IMR-90 (cell line): ENCODE measurements at regions not wholly inside any gene's neighbourhood (a gene's known extent, or its start where the extent isn't known, plus 50 kb on each side); places are given as distances from the start of the nearest gene placed in this dataset.
A peak's percentile ranks its signal among the peaks of the same experiment; 100 is the strongest.

Source experiments
- ATAC-seq: fragments of 200-7000 bp; cut with Tn5 transposase; 2 replicates; pipeline ENCODE4 v1.9.1; 2020; ENCODE audit warnings: low read depth, mild to moderate bottlenecking, moderate library complexity
- BruUV-seq: library from RNA; stranded (reverse); fragments of 400-500 nt; replicated peaks from 2 replicates; lab custom pipeline; 2021; lab: Mats Ljungman, UMichigan
- CTCF ChIA-PET: fragments of 300-600 bp; formaldehyde crosslinking; extraction: SDS; loops from one replicate; lab custom pipeline; 2021; ENCODE audit warnings: antibody characterized with exemption; lab: Yijun Ruan, JAX
- POLR2A ChIA-PET: fragments of 300-600 bp; sonication (Branson Sonifier 250); formaldehyde crosslinking; loops from one replicate; lab custom pipeline; 2022; ENCODE audit warnings: antibody characterized with exemption; ENCODE audit not compliant: unreplicated experiment; lab: Charles Lee
- DNase-seq: peaks from one replicate; pipeline ENCODE4 v3.0.0; 2013
- H2AFZ ChIP-seq: replicated peaks from 2 replicates; pipeline ENCODE3; 2013; ENCODE audit warnings: low read length, mild to moderate bottlenecking; ENCODE audit not compliant: poor library complexity
- H2AK5ac ChIP-seq: 2 replicates; pipeline ENCODE4 v1.6.1; 2013; ENCODE audit warnings: low read depth, low read length, inconsistent platforms
- H2AK9ac ChIP-seq: replicated peaks from 2 replicates; pipeline ENCODE3; 2013; ENCODE audit warnings: mild to moderate bottlenecking, low read depth, low read length, moderate library complexity; ENCODE audit not compliant: poor library complexity
- H2BK120ac ChIP-seq: 2 replicates; pipeline ENCODE4 v1.6.1; 2013; ENCODE audit warnings: low read depth, low read length, inconsistent platforms
- H2BK15ac ChIP-seq: 3 replicates; pipeline ENCODE4 v1.6.1; 2013; ENCODE audit warnings: low read depth, low read length, inconsistent platforms
- H2BK20ac ChIP-seq: 2 replicates; pipeline ENCODE4 v1.6.1; 2013; ENCODE audit warnings: low read depth, mild to moderate bottlenecking, inconsistent platforms, low read length, moderate library complexity
- H2BK5ac ChIP-seq: 2 replicates; pipeline ENCODE4 v1.6.1; 2013; ENCODE audit warnings: mild to moderate bottlenecking, low read depth, low read length, inconsistent platforms; ENCODE audit not compliant: poor library complexity, severe bottlenecking
- H3K14ac ChIP-seq: replicated peaks from 2 replicates; pipeline ENCODE4 v1.6.1; 2013; ENCODE audit warnings: low read depth, low read length, inconsistent platforms
- H3K18ac ChIP-seq: 2 replicates; pipeline ENCODE4 v1.6.1; 2013; ENCODE audit warnings: low read depth, low read length, control low read depth
- H3K23ac ChIP-seq: 2 replicates; pipeline ENCODE4 v1.6.1; 2013; ENCODE audit warnings: low read depth, low read length, inconsistent platforms
- H3K27ac ChIP-seq: 2 replicates; pipeline ENCODE4 v1.5.1; 2013; ENCODE audit warnings: mild to moderate bottlenecking, control low read depth, low read length; ENCODE audit not compliant: insufficient read depth
- H3K27me3 ChIP-seq: 2 replicates; pipeline ENCODE4 v1.6.1; 2013; ENCODE audit warnings: low read length; ENCODE audit not compliant: control insufficient read depth, insufficient read depth
- H3K36me3 ChIP-seq: 2 replicates; pipeline ENCODE4 v1.6.1; 2013; ENCODE audit warnings: low read length, mixed read lengths; ENCODE audit not compliant: control insufficient read depth, insufficient read depth
- H3K4ac ChIP-seq: 2 replicates; pipeline ENCODE4 v1.6.1; 2013; ENCODE audit warnings: low read depth, low read length, inconsistent platforms
- H3K4me1 ChIP-seq: 2 replicates; pipeline ENCODE4 v1.6.1; 2013; ENCODE audit warnings: low read length, mixed read lengths; ENCODE audit not compliant: control insufficient read depth, insufficient read depth
- H3K4me2 ChIP-seq: 2 replicates; pipeline ENCODE4 v1.6.1; 2013; ENCODE audit warnings: low read depth, mild to moderate bottlenecking, control low read depth, low read length, moderate library complexity
- H3K4me3 ChIP-seq: 2 replicates; pipeline ENCODE4 v1.5.1; 2013; ENCODE audit warnings: low read depth, mild to moderate bottlenecking, control low read depth, low read length, moderate library complexity; ENCODE audit not compliant: insufficient read depth
- H3K56ac ChIP-seq: 2 replicates; pipeline ENCODE4 v1.6.1; 2013; ENCODE audit warnings: low read length, inconsistent platforms; ENCODE audit not compliant: insufficient read depth; ENCODE audit errors: extremely low read depth
- H3K79me1 ChIP-seq, 2 experiments: 2 replicates each; pipeline ENCODE4 v1.6.1; 2013; ENCODE audit warnings: low read length in 2 of 2, inconsistent platforms in 1 of 2, low read depth in 1 of 2
- H3K9ac ChIP-seq: 2 replicates; pipeline ENCODE4 v1.6.1; 2013; ENCODE audit warnings: low read depth, low read length, control low read depth
- H3K9me1 ChIP-seq: 2 replicates; pipeline ENCODE4 v1.6.1; 2013; ENCODE audit warnings: low read length, inconsistent platforms; ENCODE audit not compliant: insufficient read depth
- H3K9me3 ChIP-seq: 2 replicates; pipeline ENCODE4 v1.6.1; 2013; ENCODE audit warnings: low read length; ENCODE audit not compliant: control insufficient read depth, insufficient read depth
- H4K20me1 ChIP-seq: 2 replicates; pipeline ENCODE4 v1.6.1; 2013; ENCODE audit warnings: low read length, inconsistent platforms; ENCODE audit not compliant: insufficient read depth
- H4K5ac ChIP-seq: 2 replicates; pipeline ENCODE4 v1.6.1; 2013; ENCODE audit warnings: mild to moderate bottlenecking, low read depth, low read length, control low read depth
- H4K8ac ChIP-seq, 2 experiments: 2 replicates each; pipeline ENCODE4 v1.6.1; 2013; ENCODE audit warnings: low read depth in 2 of 2, low read length in 2 of 2, control low read depth in 1 of 2, inconsistent platforms in 1 of 2
- H4K91ac ChIP-seq: 2 replicates; pipeline ENCODE4 v1.6.1; 2013; ENCODE audit warnings: low read depth, low read length, inconsistent platforms; ENCODE audit not compliant: insufficient read depth
- CEBPB ChIP-seq: IDR thresholded peaks from 2 replicates; pipeline ENCODE4 v1.6.1; 2012; ENCODE audit warnings: low read depth, low read length, improper control_type of control experiment
- RCOR1 ChIP-seq: IDR thresholded peaks from 2 replicates; pipeline ENCODE4 v1.6.1; 2012; ENCODE audit warnings: mild to moderate bottlenecking, low read length, improper control_type of control experiment; ENCODE audit not compliant: insufficient replicate concordance
- WGBS, 2 experiments: methylation state at CpG; one replicate each; pipeline versions ENCODE4 v1.1.5 to v1.1.7; 2013; ENCODE audit warnings: missing lambda C conversion rate in 2 of 2; ENCODE audit not compliant: insufficient read length in 1 of 2; ENCODE audit errors: extremely low coverage in 2 of 2; 5-methylcytosine and 5-hydroxymethylcytosine counted together
- dilution Hi-C: fragments of 300-500 bp; cut with HindIII; formaldehyde crosslinking; loops from one replicate; pipeline ENCODE4 v1.14.3; 2018; ENCODE audit warnings: low sequenced_read_pairs; ENCODE audit not compliant: unreplicated experiment
- in situ Hi-C: fragments of 300-500 bp; cut with MboI; formaldehyde crosslinking; loops from 3 replicates; pipeline ENCODE4 v1.14.3; 2019; ENCODE audit warnings: low sequenced_read_pairs, inconsistent platforms, mixed read lengths
- intact Hi-C: fragments of 100-400 bp; cut with micrococcal nuclease; formaldehyde crosslinking; loops from 2 replicates; pipeline ENCODE4 v1.10.0; 2022

DNA sequence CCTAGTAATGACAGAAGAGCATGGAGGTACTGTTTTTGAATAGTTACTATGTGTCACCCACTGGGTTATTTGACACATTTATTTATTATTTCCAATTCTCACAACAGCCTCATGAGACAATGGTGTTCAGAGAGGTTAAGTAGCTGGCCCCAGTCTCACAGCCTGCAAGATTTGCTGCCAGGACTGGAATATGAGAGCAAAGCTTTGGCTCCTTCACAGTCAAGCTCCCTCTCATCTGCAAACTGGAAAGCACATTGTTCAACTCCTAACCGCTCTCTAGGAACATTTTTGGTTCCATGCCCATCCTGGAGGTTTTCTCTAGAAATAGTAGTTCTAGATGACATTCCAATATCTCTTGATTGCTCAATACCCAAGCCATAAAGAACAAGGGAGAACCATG is 75.5 kb upstream of the CXCL12 start:
- H2BK5ac ChIP-seq, result no peak overlapping the region
- dilution Hi-C loops (no loop called here), intact Hi-C loops (no loop called here), in situ Hi-C loops (no loop called here)
- WGBS, 2 experiments, result no CpG with 5 or more reads among the region's 1 CpG
- TF ChIP-seq CEBPB, result peak; percentile 43; the same call in 1 of the 2 replicates
- no peak for TF ChIP-seq RCOR1
- H3K9me3 ChIP-seq, result no peaks in the 10 kb centered on the region; the same call in 1 of the 2 replicates
- no peak overlapping the region for H2BK15ac ChIP-seq
- ChIA-PET CTCF (no interaction called here), POLR2A (no interaction called here)
- H4K5ac ChIP-seq, result no peak overlapping the region
- ATAC-seq, result no peak
- no peak overlapping the region for H2AK5ac ChIP-seq
- H2BK120ac ChIP-seq, result no peak overlapping the region
- no peak overlapping the region for H2AFZ ChIP-seq
- H3K56ac ChIP-seq, result no peak overlapping the region
- H3K4me1 ChIP-seq, result peaks cover under 1% of the 10 kb centered on the region; the same call in 1 of the 2 replicates
- no peaks in the 10 kb centered on the region for H4K20me1 ChIP-seq
- H4K8ac ChIP-seq, result no peak overlapping the region
- no peak overlapping the region for H3K18ac ChIP-seq
- H3K27me3 ChIP-seq, result peaks cover 7% of the 10 kb centered on the region
- H2AK9ac ChIP-seq, result no peak overlapping the region
- H3K4ac ChIP-seq, result no peak overlapping the region
- H3K23ac ChIP-seq, result no peak overlapping the region
- H2BK20ac ChIP-seq, result no peak overlapping the region
- no peak overlapping the region for H3K4me3 ChIP-seq
- H3K9ac ChIP-seq, result no peak overlapping the region
- DNase-seq, result no peak
- H4K91ac ChIP-seq, result no peak overlapping the region
- H3K79me1 ChIP-seq, result no peaks in the 10 kb centered on the region
- H3K14ac ChIP-seq, result no peak overlapping the region
- BruUV-seq, result no TSS peak
- no peak overlapping the region for H3K27ac ChIP-seq
- no peaks in the 10 kb centered on the region for H3K9me1 ChIP-seq
- H3K36me3 ChIP-seq, result no peaks in the 10 kb centered on the region
- H3K4me2 ChIP-seq, result no peak overlapping the region
